ENCODE measurements at regions not wholly inside any gene's neighbourhood (a gene's known extent, or its start where the extent isn't known, plus 50 kb on each side); places are given as distances from the start of the nearest gene placed in this dataset.
A peak's percentile ranks its signal among the peaks of the same experiment; 100 is the strongest.

DNA sequence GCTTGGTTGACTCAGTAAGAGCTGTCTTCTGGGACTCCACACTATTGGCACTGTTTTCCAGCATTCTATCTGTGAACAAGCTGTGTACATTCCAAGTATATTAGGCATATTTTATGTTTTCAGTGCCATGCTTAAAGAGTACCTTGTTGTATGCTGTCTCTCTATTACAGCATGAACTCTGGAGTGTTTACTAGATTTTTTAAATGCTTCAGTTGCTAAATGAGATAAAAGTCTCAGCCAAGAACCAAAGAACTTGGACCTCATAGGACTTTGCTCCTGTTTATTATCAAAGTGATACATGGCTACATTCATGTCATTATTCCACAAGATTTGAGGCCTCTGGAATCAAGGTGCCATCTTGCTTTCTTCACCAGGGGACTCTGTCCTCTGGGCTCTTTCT, 167.2 kb downstream of the C9orf152 start:
- Histone ChIP-seq H3K36me3 (ENCODE audit: control insufficient read depth in 2 of 3, insufficient read depth in 3 of 3, low read length in 3 of 3) (no peaks in the 10 kb centered on the region), H3K4me3 (ENCODE audit: low read length) (no peak overlapping the region), H3K27ac (ENCODE audit: low read depth, low read length) (no peak overlapping the region), H3K9me3 (ENCODE audit: control insufficient read depth in 2 of 3, low read length in 3 of 3) (no peaks in the 10 kb centered on the region), H3K27me3 (ENCODE audit: control insufficient read depth in 2 of 2, insufficient read depth in 2 of 2, low read length in 2 of 2) (no peaks in the 10 kb centered on the region), H3K4me1 (ENCODE audit: control insufficient read depth in 2 of 2, insufficient read depth in 2 of 2, low read length in 2 of 2) (no peaks in the 10 kb centered on the region)
- ChIA-PET CTCF (no interaction called here), POLR2A (interaction anchor here (1.1 kb wide), 1 partner anchor 9 kb away, joined by 3 read pairs; no protein-coding TSS in a partner anchor)
- H3K4me3 Mint-ChIP-seq = no peak overlapping the region
- H3K27me3 Mint-ChIP-seq = peaks cover 0 to 10% (median 0%) of the 10 kb centered on the region in 5 donors
- peaks cover 0 to 9% (median 0%) of the 10 kb centered on the region in 7 donors for H3K4me1 Mint-ChIP-seq
- no peak for ATAC-seq
- intact Hi-C loops (cut with micrococcal nuclease) = no loop called here
- peaks cover 0 to 2% (median 0%) of the 10 kb centered on the region in 11 donors for H3K9me3 Mint-ChIP-seq
- H3K27ac Mint-ChIP-seq = no peak overlapping the region
- no peak for DNase-seq
- no peaks in the 10 kb centered on the region for H3K36me3 Mint-ChIP-seq

DNA sequence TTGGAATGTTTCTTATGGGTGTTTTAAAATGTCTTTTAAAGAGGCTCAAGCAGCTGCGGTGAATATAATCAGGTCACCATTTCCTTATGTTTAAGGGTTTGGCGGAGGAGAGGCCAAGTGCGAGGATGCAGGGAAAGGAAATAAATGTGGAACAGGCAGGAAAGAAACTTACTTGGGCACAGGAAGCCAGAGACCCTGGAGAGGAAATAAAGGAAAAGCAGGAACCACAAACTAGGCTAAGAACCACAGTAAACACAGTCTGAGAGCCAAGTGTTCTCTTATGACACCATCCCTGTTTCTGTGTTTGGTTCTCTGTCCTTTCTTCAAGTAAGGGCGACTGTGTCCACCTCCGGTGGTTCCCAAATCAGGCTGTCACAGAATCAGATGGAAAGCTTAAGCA, 166.5 kb downstream of the C9orf152 start:
- peaks cover 0 to 10% (median 0%) of the 10 kb centered on the region in 5 donors for H3K27me3 Mint-ChIP-seq
- no peak overlapping the region for H3K4me3 Mint-ChIP-seq
- H3K4me1 Mint-ChIP-seq = peaks cover 0 to 9% (median 0%) of the 10 kb centered on the region in 7 donors
- peaks cover 0 to 2% (median 0%) of the 10 kb centered on the region in 11 donors for H3K9me3 Mint-ChIP-seq
- no peak overlapping the region for H3K27ac ChIP-seq (ENCODE audit: low read depth, low read length)
- H3K27ac Mint-ChIP-seq = no peak overlapping the region
- POLR2A ChIA-PET = no interaction called here
- H3K36me3 Mint-ChIP-seq = no peaks in the 10 kb centered on the region
- CTCF ChIA-PET = no interaction called here
- intact Hi-C loops (cut with micrococcal nuclease) = no loop called here
- no peaks in the 10 kb centered on the region for H3K9me3 ChIP-seq (ENCODE audit: control insufficient read depth in 2 of 3, low read length in 3 of 3)
- DNase-seq (no peak), ATAC-seq (no peak)
- H3K4me3 ChIP-seq (ENCODE audit: low read length) = no peak overlapping the region
- no peaks in the 10 kb centered on the region for H3K36me3 ChIP-seq (ENCODE audit: control insufficient read depth in 2 of 3, insufficient read depth in 3 of 3, low read length in 3 of 3)
- H3K4me1 ChIP-seq (ENCODE audit: control insufficient read depth in 2 of 2, insufficient read depth in 2 of 2, low read length in 2 of 2) = no peaks in the 10 kb centered on the region
- no peaks in the 10 kb centered on the region for H3K27me3 ChIP-seq (ENCODE audit: control insufficient read depth in 2 of 2, insufficient read depth in 2 of 2, low read length in 2 of 2)

DNA sequence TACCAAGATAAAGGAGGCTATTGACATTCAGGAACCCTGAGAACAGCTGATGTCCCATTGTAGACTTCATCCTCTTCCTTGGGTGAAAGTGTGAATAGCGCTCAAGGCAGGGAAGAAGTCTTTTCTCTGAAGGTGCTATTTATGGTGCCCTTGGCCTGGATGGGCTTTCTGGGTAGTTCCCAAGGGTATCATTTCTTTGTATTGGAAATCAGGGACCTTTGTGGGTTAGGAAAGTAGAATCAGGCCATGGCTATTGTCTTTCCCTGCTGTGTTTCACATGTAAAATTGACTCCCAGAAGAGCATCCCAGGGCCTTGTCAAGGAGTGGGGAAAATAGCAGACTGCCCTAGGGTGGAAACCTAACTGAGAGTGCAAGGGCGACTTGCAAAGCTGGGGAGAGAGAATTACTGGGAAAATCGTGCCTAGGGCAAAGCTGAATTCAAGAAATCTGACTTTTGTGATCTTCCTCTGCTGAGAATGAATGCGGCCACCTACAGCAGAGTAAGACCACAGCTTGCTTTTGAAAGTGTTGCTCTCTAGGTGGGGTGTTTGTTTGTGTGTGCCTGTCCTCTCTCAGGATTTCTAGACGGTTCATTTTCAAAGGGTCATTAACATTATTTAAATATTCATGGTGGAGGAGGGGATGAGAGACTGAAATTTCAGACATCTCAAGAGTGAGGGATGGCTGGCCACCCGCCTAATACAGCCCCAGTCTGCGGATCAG, 160.6 kb downstream of the C9orf152 start:
- ChIA-PET POLR2A (interaction anchor here (1.1 to 3.0 kb wide), 2 partner anchors 79 to 84 kb away, joined by 5 to 11 read pairs; no protein-coding TSS in a partner anchor), CTCF (interaction anchor here (0.7 kb wide), 1 partner anchor 144 kb away, joined by 8 read pairs; no protein-coding TSS in a partner anchor)
- Histone ChIP-seq H3K4me3 (ENCODE audit: low read length) (no peak overlapping the region), H3K36me3 (ENCODE audit: control insufficient read depth in 2 of 3, insufficient read depth in 3 of 3, low read length in 3 of 3) (no peaks in the 10 kb centered on the region), H3K4me1 (ENCODE audit: control insufficient read depth in 2 of 2, insufficient read depth in 2 of 2, low read length in 2 of 2) (peaks cover 5 to 10% of the 10 kb centered on the region in 2 donors), H3K27me3 (ENCODE audit: control insufficient read depth in 2 of 2, insufficient read depth in 2 of 2, low read length in 2 of 2) (no peaks in the 10 kb centered on the region), H3K27ac (ENCODE audit: low read depth, low read length) (no peak overlapping the region), H3K9me3 (ENCODE audit: control insufficient read depth in 2 of 3, low read length in 3 of 3) (no peaks in the 10 kb centered on the region)
- H3K36me3 Mint-ChIP-seq = peaks cover 0 to 12% (median 0%) of the 10 kb centered on the region in 5 donors
- H3K27ac Mint-ChIP-seq = peak overlapping the region in 8 of 9 donors; percentile 36 to 90 (median 70)
- ATAC-seq (no peak), DNase-seq (no peak)
- H3K27me3 Mint-ChIP-seq = peaks cover 0 to 16% (median 11%) of the 10 kb centered on the region in 5 donors
- peak overlapping the region; percentile 87 to 99 (median 92) for H3K4me3 Mint-ChIP-seq
- intact Hi-C loops (cut with micrococcal nuclease) = loop anchor here in 1 of 2 donors (5.0 kb wide), 1 partner anchor 210 kb away; the partner anchor contains the start of gene TXN
- H3K4me1 Mint-ChIP-seq = peaks cover 23 to 47% (median 38%) of the 10 kb centered on the region in 7 donors
- H3K9me3 Mint-ChIP-seq = peaks cover 0 to 1% (median 0%) of the 10 kb centered on the region in 11 donors

DNA sequence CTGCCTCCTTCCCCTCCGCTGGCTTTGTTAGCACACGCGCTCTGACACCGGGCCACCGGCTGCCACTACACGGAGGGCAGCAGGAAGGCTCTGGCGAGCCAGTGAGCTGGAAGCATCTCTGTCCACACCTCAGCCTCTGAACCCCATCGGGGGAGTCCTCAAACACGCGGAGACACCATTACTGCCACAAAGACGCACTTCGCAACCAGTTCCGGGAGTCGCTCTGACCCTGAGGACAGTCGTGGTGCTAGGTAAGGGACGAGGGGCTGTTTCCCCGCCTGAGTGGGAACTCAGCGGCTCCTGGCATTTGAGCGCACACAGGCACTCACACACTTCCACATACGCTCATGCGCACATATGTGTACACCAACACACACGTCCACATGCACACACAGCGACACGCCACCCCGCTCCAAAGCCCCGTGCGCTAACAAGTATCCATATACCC, 160.0 kb downstream of the C9orf152 start:
- Mint-ChIP-seq H3K4me1 (peaks cover 23 to 52% (median 38%) of the 10 kb centered on the region in 7 donors), H3K27me3 (peaks cover 0 to 16% (median 11%) of the 10 kb centered on the region in 5 donors), H3K4me3 (peak overlapping the region; percentile 87 to 99 (median 92)), H3K27ac (peak overlapping the region; percentile 39 to 90 (median 66)), H3K36me3 (peaks cover 0 to 14% (median 0%) of the 10 kb centered on the region in 5 donors), H3K9me3 (peaks cover 0 to 1% (median 0%) of the 10 kb centered on the region in 11 donors)
- ChIA-PET POLR2A (interaction anchor here (1.1 to 3.0 kb wide), 2 partner anchors 79 to 85 kb away, joined by 5 to 11 read pairs; no protein-coding TSS in a partner anchor), CTCF (no interaction called here)
- DNase-seq (peak in 3 of 9 donors; percentile 18 to 21 (median 18)), ATAC-seq (peak; percentile 58)
- H3K4me3 ChIP-seq (ENCODE audit: low read length) = peak overlapping the region; percentile 83
- peaks cover 5 to 10% of the 10 kb centered on the region in 2 donors for H3K4me1 ChIP-seq (ENCODE audit: control insufficient read depth in 2 of 2, insufficient read depth in 2 of 2, low read length in 2 of 2)
- H3K36me3 ChIP-seq (ENCODE audit: control insufficient read depth in 2 of 3, insufficient read depth in 3 of 3, low read length in 3 of 3) = no peaks in the 10 kb centered on the region
- H3K27ac ChIP-seq (ENCODE audit: low read depth, low read length) = no peak overlapping the region
- intact Hi-C loops (cut with micrococcal nuclease) = loop anchor here (1.0 to 5.0 kb wide), 15 partner anchors 10 to 209 kb away; partner anchors contain the start of gene TXN (in 2 of the 2)
- no peaks in the 10 kb centered on the region for H3K27me3 ChIP-seq (ENCODE audit: control insufficient read depth in 2 of 2, insufficient read depth in 2 of 2, low read length in 2 of 2)
- no peaks in the 10 kb centered on the region for H3K9me3 ChIP-seq (ENCODE audit: control insufficient read depth in 2 of 3, low read length in 3 of 3)

DNA sequence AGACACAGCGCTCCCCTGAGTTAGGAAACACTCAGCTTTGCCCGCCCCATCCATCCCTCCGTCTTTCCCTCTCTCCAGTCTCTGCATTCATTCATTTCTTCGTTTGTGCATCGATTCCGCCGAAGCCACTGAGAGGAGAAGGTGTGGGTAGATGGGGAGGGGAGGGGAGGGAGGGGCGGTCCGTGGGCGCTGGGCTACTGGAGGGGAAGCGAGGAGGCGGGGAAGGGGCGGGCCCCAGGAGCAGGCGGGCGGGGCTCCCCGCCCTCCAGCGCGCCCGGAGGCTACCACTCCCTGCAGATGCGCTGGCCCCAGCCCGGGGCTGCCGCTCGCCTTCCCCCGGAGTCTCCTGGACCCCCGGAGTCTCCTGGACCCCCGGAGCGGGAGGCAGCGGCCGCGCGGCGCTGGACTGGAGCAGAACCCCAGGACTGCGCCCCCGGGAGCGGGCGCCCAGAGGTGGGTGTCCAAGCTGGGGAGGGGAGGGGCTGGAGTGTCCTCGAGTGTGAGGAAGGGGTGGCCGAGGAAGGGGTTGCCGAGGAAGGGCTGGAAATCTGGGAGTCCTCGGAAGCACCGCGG, 159.5 kb downstream of the C9orf152 start:
- Mint-ChIP-seq H3K4me3 (peak overlapping the region; percentile 87 to 99 (median 92)), H3K36me3 (peaks cover 0 to 15% (median 0%) of the 10 kb centered on the region in 5 donors), H3K27ac (peak overlapping the region in 8 of 9 donors; percentile 54 to 90 (median 70)), H3K27me3 (peaks cover 0 to 16% (median 11%) of the 10 kb centered on the region in 5 donors), H3K9me3 (peaks cover 0 to 1% (median 0%) of the 10 kb centered on the region in 11 donors), H3K4me1 (peaks cover 23 to 55% (median 38%) of the 10 kb centered on the region in 7 donors)
- Histone ChIP-seq H3K4me3 (ENCODE audit: low read length) (peak overlapping the region; percentile 83), H3K4me1 (ENCODE audit: control insufficient read depth in 2 of 2, insufficient read depth in 2 of 2, low read length in 2 of 2) (peaks cover 5 to 10% of the 10 kb centered on the region in 2 donors), H3K27me3 (ENCODE audit: control insufficient read depth in 2 of 2, insufficient read depth in 2 of 2, low read length in 2 of 2) (no peaks in the 10 kb centered on the region), H3K9me3 (ENCODE audit: control insufficient read depth in 2 of 3, low read length in 3 of 3) (no peaks in the 10 kb centered on the region), H3K27ac (ENCODE audit: low read depth, low read length) (no peak overlapping the region), H3K36me3 (ENCODE audit: control insufficient read depth in 2 of 3, insufficient read depth in 3 of 3, low read length in 3 of 3) (no peaks in the 10 kb centered on the region)
- intact Hi-C loops (cut with micrococcal nuclease) = loop anchor here (1.0 to 5.0 kb wide), 15 partner anchors 10 to 209 kb away; partner anchors contain the start of gene TXN (in 2 of the 2)
- peak; percentile 43 to 88 (median 71) for DNase-seq
- ChIA-PET POLR2A (interaction anchor here (1.0 to 3.0 kb wide), 4 partner anchors 80 to 137 kb away, joined by 3 to 11 read pairs (median 4); no protein-coding TSS in a partner anchor), CTCF (interaction anchor here (1.2 kb wide), 1 partner anchor 146 kb away, joined by 5 read pairs; no protein-coding TSS in a partner anchor)
- ATAC-seq = peak; percentile 97

All from naive thymus-derived CD4-positive, alpha-beta T cell (primary cell).